Central memory CD8-positive, alpha-beta T cell (primary cell): ENCODE measurements at regions not wholly inside any gene's neighbourhood (a gene's known extent, or its start where the extent isn't known, plus 50 kb on each side); places are given as distances from the start of the nearest gene placed in this dataset.

ENCODE experiments used
- ATAC-seq: fragments of 150-1000 bp; cut with Tn5 transposase; replicated peaks from 2 replicates; pipeline ENCODE4 v1.10.0; 2022; ENCODE audit warnings: mild to moderate bottlenecking, moderate FRiP score, moderate number of reproducible peaks; ENCODE audit not compliant: poor library complexity, severe bottlenecking; ENCODE audit errors: extremely low read depth
- DNase-seq, 2 donors: peaks; one replicate each; pipeline ENCODE4 v3.0.0; 2021; ENCODE audit warnings: low spot score in 2 of 2
- H3K27ac Mint-ChIP-seq: one replicate; pipeline ENCODE4 v1.8.0; 2022; ENCODE audit warnings: low read depth, mild to moderate bottlenecking, moderate library complexity, mixed read lengths
- H3K27me3 Mint-ChIP-seq: one replicate; pipeline ENCODE4 v1.8.0; 2022; ENCODE audit warnings: mixed read lengths
- H3K36me3 Mint-ChIP-seq: one replicate; pipeline ENCODE4 v1.8.0; 2022; ENCODE audit warnings: mild to moderate bottlenecking, moderate library complexity, mixed read lengths; ENCODE audit not compliant: insufficient read depth
- H3K4me1 Mint-ChIP-seq: one replicate; pipeline ENCODE4 v1.8.0; 2022; ENCODE audit warnings: mixed read lengths
- H3K4me3 Mint-ChIP-seq: one replicate; pipeline ENCODE4 v1.8.0; 2022; ENCODE audit warnings: mild to moderate bottlenecking, moderate library complexity, mixed read lengths
- H3K9me3 Mint-ChIP-seq: one replicate; pipeline ENCODE4 v1.8.0; 2022; ENCODE audit warnings: mixed read lengths

GRCh38 chr14:87207756-87208155 is 785.2 kb downstream of the GALC start:
- no peak overlapping the region for H3K27ac Mint-ChIP-seq
- no peak for DNase-seq
- H3K27me3 Mint-ChIP-seq, result no peaks in the 10 kb centered on the region
- no peaks in the 10 kb centered on the region for H3K4me1 Mint-ChIP-seq
- H3K9me3 Mint-ChIP-seq, result peaks cover 6% of the 10 kb centered on the region
- no peak for ATAC-seq
- H3K36me3 Mint-ChIP-seq, result no peaks in the 10 kb centered on the region
- H3K4me3 Mint-ChIP-seq, result no peak overlapping the region

GRCh38 chr14:87205811-87206210 is 787.2 kb downstream of the GALC start:
- H3K36me3 Mint-ChIP-seq, result no peaks in the 10 kb centered on the region
- H3K4me1 Mint-ChIP-seq, result no peaks in the 10 kb centered on the region
- H3K27me3 Mint-ChIP-seq, result no peaks in the 10 kb centered on the region
- no peaks in the 10 kb centered on the region for H3K9me3 Mint-ChIP-seq
- no peak overlapping the region for H3K4me3 Mint-ChIP-seq
- no peak for ATAC-seq
- H3K27ac Mint-ChIP-seq, result no peak overlapping the region
- no peak for DNase-seq

DNA sequence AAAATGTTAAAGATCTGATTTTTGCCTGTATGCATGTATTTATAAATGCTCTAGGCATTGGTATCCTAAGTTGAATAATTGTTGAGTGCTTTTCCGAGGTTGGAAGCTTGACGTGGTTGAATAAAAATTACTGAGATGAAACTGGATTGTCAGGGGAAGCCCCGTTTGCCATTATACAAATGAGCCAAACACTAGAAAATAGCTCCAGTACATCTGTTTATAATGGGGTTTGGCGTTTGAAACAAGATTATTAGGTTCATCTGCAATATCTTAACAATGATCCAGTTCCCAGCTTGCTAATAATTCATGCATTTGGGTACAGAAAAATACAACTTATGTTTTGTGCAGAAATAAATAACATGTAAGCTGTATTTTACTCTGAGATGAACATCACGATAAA is 789.6 kb downstream of the GALC start:
- no peaks in the 10 kb centered on the region for H3K4me1 Mint-ChIP-seq
- DNase-seq (no peak), ATAC-seq (no peak)
- no peak overlapping the region for H3K4me3 Mint-ChIP-seq
- H3K27ac Mint-ChIP-seq, result no peak overlapping the region
- H3K9me3 Mint-ChIP-seq, result no peaks in the 10 kb centered on the region
- no peaks in the 10 kb centered on the region for H3K27me3 Mint-ChIP-seq
- H3K36me3 Mint-ChIP-seq, result no peaks in the 10 kb centered on the region

GRCh38 chr14:87199381-87199780 is 793.6 kb downstream of the GALC start:
- Mint-ChIP-seq H3K27ac (no peak overlapping the region), H3K4me1 (no peaks in the 10 kb centered on the region), H3K36me3 (no peaks in the 10 kb centered on the region), H3K9me3 (peaks cover 11% of the 10 kb centered on the region), H3K4me3 (no peak overlapping the region), H3K27me3 (no peaks in the 10 kb centered on the region)
- no peak for ATAC-seq
- DNase-seq, result no peak

DNA sequence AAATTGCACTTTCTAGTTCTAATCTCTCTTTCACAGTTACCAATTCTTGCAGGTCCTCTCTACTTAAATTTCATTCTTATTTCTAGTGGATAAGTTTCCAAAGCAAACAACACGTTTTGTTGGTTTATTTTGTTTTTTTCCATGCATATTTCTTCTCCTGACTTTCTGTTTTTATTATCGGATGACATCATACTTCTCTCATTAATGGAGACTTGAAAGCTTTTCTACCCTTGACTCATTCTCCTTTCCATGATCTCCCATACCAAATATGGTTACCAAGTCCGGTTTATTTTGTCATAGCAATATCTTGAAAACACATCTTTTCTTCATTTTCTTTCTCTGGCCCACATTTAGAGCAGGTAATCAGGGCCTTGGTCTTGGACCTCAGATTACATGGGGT is 796.5 kb downstream of the GALC start:
- Mint-ChIP-seq H3K4me1 (no peaks in the 10 kb centered on the region), H3K9me3 (peaks cover 26% of the 10 kb centered on the region), H3K27ac (no peak overlapping the region), H3K36me3 (no peaks in the 10 kb centered on the region), H3K4me3 (no peak overlapping the region), H3K27me3 (no peaks in the 10 kb centered on the region)
- no peak for DNase-seq
- no peak for ATAC-seq

DNA sequence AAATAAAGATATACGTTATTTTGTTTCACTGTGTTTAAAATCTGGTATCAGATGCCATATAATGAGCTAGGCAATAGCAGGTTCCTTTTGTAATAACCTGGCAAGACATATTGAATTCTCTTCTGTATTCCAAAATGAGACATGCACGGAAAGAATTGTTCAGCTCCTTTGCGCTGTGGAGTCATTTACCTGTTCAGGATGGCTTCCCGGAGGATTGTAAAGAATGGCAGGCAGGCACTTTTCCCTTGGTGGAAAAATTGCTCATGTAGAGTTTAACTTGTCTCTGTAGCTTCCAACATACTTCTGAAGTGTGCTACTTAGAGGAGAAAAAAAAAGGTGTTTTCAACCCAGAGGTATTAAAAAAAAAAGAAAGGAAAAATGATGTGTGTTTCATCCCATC is 805.2 kb downstream of the GALC start:
- H3K4me3 Mint-ChIP-seq, result no peak overlapping the region
- no peaks in the 10 kb centered on the region for H3K27me3 Mint-ChIP-seq
- peaks cover 41% of the 10 kb centered on the region for H3K9me3 Mint-ChIP-seq
- no peaks in the 10 kb centered on the region for H3K4me1 Mint-ChIP-seq
- no peaks in the 10 kb centered on the region for H3K36me3 Mint-ChIP-seq
- ATAC-seq (no peak), DNase-seq (no peak)
- H3K27ac Mint-ChIP-seq, result no peak overlapping the region

- no peak for DNase-seq
- peaks cover 38% of the 10 kb centered on the region for H3K9me3 Mint-ChIP-seq
- no peak overlapping the region for H3K27ac Mint-ChIP-seq
- no peaks in the 10 kb centered on the region for H3K27me3 Mint-ChIP-seq
- H3K4me3 Mint-ChIP-seq, result no peak overlapping the region
- no peaks in the 10 kb centered on the region for H3K36me3 Mint-ChIP-seq
- ATAC-seq, result no peak
- H3K4me1 Mint-ChIP-seq, result no peaks in the 10 kb centered on the region
These were observed 806.2 kb downstream of the GALC start for GRCh38 chr14:87186737-87187136.

- H3K27ac Mint-ChIP-seq, result no peak overlapping the region
- H3K4me3 Mint-ChIP-seq, result no peak overlapping the region
- H3K9me3 Mint-ChIP-seq, result peaks cover 33% of the 10 kb centered on the region
- no peaks in the 10 kb centered on the region for H3K4me1 Mint-ChIP-seq
- no peaks in the 10 kb centered on the region for H3K27me3 Mint-ChIP-seq
- DNase-seq, result no peak
- H3K36me3 Mint-ChIP-seq, result no peaks in the 10 kb centered on the region
- no peak for ATAC-seq
These were observed 806.9 kb downstream of the GALC start for GRCh38 chr14:87185961-87186560.

- H3K4me1 Mint-ChIP-seq, result no peaks in the 10 kb centered on the region
- H3K36me3 Mint-ChIP-seq, result no peaks in the 10 kb centered on the region
- H3K27ac Mint-ChIP-seq, result no peak overlapping the region
- ATAC-seq (no peak), DNase-seq (no peak)
- H3K27me3 Mint-ChIP-seq, result no peaks in the 10 kb centered on the region
- peaks cover 20% of the 10 kb centered on the region for H3K9me3 Mint-ChIP-seq
- no peak overlapping the region for H3K4me3 Mint-ChIP-seq
These were observed 808.8 kb downstream of the GALC start for GRCh38 chr14:87184180-87184579.

- H3K27ac Mint-ChIP-seq, result no peak overlapping the region
- DNase-seq (no peak), ATAC-seq (no peak)
- H3K4me1 Mint-ChIP-seq, result no peaks in the 10 kb centered on the region
- H3K36me3 Mint-ChIP-seq, result no peaks in the 10 kb centered on the region
- H3K9me3 Mint-ChIP-seq, result peaks cover 15% of the 10 kb centered on the region
- H3K27me3 Mint-ChIP-seq, result no peaks in the 10 kb centered on the region
- no peak overlapping the region for H3K4me3 Mint-ChIP-seq
These were observed 811.7 kb downstream of the GALC start for GRCh38 chr14:87181288-87181687.

DNA sequence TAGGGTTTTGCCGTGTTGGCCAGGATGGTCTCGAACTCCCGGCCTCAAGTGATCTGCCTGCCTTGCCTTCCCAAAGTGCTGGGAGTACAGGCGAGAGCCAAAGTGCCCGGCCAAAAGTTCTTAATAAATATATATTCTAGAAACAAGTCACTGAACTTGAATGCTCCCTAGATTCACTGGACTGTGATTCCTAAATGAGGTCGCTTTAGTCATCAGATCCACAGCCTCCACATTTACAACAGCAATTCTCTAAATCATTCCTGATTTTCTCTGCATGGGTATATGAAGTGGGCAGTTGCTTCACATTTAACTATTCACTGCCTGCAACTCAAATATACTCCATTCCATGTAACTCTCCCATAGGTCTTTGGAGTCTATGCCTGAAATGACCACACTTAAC is 813.0 kb downstream of the GALC start:
- DNase-seq (no peak), ATAC-seq (no peak)
- no peak overlapping the region for H3K27ac Mint-ChIP-seq
- H3K4me3 Mint-ChIP-seq, result no peak overlapping the region
- no peaks in the 10 kb centered on the region for H3K4me1 Mint-ChIP-seq
- peaks cover 19% of the 10 kb centered on the region for H3K9me3 Mint-ChIP-seq
- H3K36me3 Mint-ChIP-seq, result no peaks in the 10 kb centered on the region
- no peaks in the 10 kb centered on the region for H3K27me3 Mint-ChIP-seq

- no peak overlapping the region for H3K4me3 Mint-ChIP-seq
- no peaks in the 10 kb centered on the region for H3K36me3 Mint-ChIP-seq
- no peaks in the 10 kb centered on the region for H3K4me1 Mint-ChIP-seq
- DNase-seq (no peak), ATAC-seq (no peak)
- no peaks in the 10 kb centered on the region for H3K27me3 Mint-ChIP-seq
- no peak overlapping the region for H3K27ac Mint-ChIP-seq
- peaks cover 17% of the 10 kb centered on the region for H3K9me3 Mint-ChIP-seq
These were observed 814.7 kb downstream of the GALC start for GRCh38 chr14:87178277-87178676.

- Mint-ChIP-seq H3K4me1 (no peaks in the 10 kb centered on the region), H3K4me3 (no peak overlapping the region), H3K36me3 (no peaks in the 10 kb centered on the region), H3K27me3 (no peaks in the 10 kb centered on the region), H3K9me3 (peaks cover 24% of the 10 kb centered on the region), H3K27ac (no peak overlapping the region)
- ATAC-seq (no peak), DNase-seq (no peak)
These were observed 817.8 kb downstream of the GALC start for GRCh38 chr14:87175175-87175574.

GRCh38 chr14:87171141-87171540 is 821.8 kb downstream of the GALC start:
- H3K36me3 Mint-ChIP-seq, result no peaks in the 10 kb centered on the region
- ATAC-seq (no peak), DNase-seq (no peak)
- no peak overlapping the region for H3K4me3 Mint-ChIP-seq
- H3K27ac Mint-ChIP-seq, result no peak overlapping the region
- peaks cover 21% of the 10 kb centered on the region for H3K9me3 Mint-ChIP-seq
- H3K27me3 Mint-ChIP-seq, result no peaks in the 10 kb centered on the region
- H3K4me1 Mint-ChIP-seq, result no peaks in the 10 kb centered on the region
